ENCODE measurements at regions not wholly inside any gene's neighbourhood (a gene's known extent, or its start where the extent isn't known, plus 50 kb on each side); places are given as distances from the start of the nearest gene placed in this dataset.
"Not testable (repeated sequence)": the region's sequence is repeated elsewhere in the genome, so short reads cannot be mapped to it uniquely, and the experiment has no call there.

GRCh38 chr9:12424243-12424642 lies 268.9 kb upstream of the TYRP1 start:
- Histone ChIP-seq H3K9me3 (no peaks in the 10 kb centered on the region), H3K27ac (no peak overlapping the region), H3K36me3 (no peaks in the 10 kb centered on the region), H3K4me1 (no peaks in the 10 kb centered on the region), H3K4me3 (no peak overlapping the region), H3K27me3 (ENCODE audit: low read depth) (no peaks in the 10 kb centered on the region)
- DNase-seq (no peak), ATAC-seq (no peak)
- TF ChIP-seq CTCF (IDR thresholded peaks at IDR 0.05), result no peak
- intact Hi-C loops (cut with DNase I), result no loop called here

GRCh38 chr9:12425878-12426864 lies 267.0 kb upstream of the TYRP1 start:
- TF ChIP-seq CTCF (IDR thresholded peaks at IDR 0.05), result no peak
- no peaks in the 10 kb centered on the region for H3K9me3 ChIP-seq
- H3K27me3 ChIP-seq (ENCODE audit: low read depth), result no peaks in the 10 kb centered on the region
- ATAC-seq, result peak in 1 of 2 donors; percentile 42
- no peak for DNase-seq
- no peaks in the 10 kb centered on the region for H3K4me1 ChIP-seq
- H3K27ac ChIP-seq, result no peak overlapping the region
- intact Hi-C loops (cut with DNase I), result no loop called here
- H3K4me3 ChIP-seq, result no peak overlapping the region
- H3K36me3 ChIP-seq, result no peaks in the 10 kb centered on the region

- Histone ChIP-seq H3K4me3 (no peak overlapping the region), H3K4me1 (no peaks in the 10 kb centered on the region), H3K27me3 (ENCODE audit: low read depth) (no peaks in the 10 kb centered on the region), H3K36me3 (no peaks in the 10 kb centered on the region), H3K27ac (no peak overlapping the region), H3K9me3 (no peaks in the 10 kb centered on the region)
- intact Hi-C loops (cut with DNase I), result no loop called here
- no peak for TF ChIP-seq CTCF (IDR thresholded peaks at IDR 0.05)
- DNase-seq (no peak), ATAC-seq (no peak)
Observed at GRCh38 chr9:12439267-12439666, 253.9 kb upstream of the TYRP1 start.

GRCh38 chr9:12441080-12441479 lies 252.1 kb upstream of the TYRP1 start:
- H3K27me3 ChIP-seq (ENCODE audit: low read depth); ATAC-seq; intact Hi-C loops (cut with DNase I); H3K27ac ChIP-seq; DNase-seq; H3K4me1 ChIP-seq; H3K4me3 ChIP-seq; H3K9me3 ChIP-seq; H3K36me3 ChIP-seq: not testable (repeated sequence)

DNA sequence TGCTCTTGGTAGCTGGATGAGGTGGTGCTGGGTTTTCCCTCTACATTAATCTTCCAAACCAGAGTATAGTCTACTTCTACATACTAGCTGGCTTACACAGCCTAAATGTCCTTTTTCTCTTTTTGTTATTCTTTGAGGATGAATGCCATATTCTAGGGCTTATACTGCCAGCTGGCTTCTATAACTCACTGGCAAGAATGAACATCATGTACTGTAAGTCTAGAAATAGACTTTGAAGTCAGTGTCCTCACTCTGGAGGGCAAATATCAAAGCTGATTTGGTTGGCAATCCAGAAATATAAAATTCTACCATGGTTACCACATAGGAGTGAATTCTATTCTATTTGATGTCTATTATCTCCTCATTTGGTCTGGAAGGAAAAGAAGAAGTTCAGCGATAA lies 251.7 kb upstream of the TYRP1 start:
- Histone ChIP-seq H3K27ac (no peak overlapping the region), H3K9me3 (no peaks in the 10 kb centered on the region), H3K4me1 (no peaks in the 10 kb centered on the region), H3K27me3 (ENCODE audit: low read depth) (no peaks in the 10 kb centered on the region), H3K4me3 (no peak overlapping the region), H3K36me3 (no peaks in the 10 kb centered on the region)
- TF ChIP-seq CTCF (IDR thresholded peaks at IDR 0.05), result no peak
- ATAC-seq, result no peak
- no peak for DNase-seq
- intact Hi-C loops (cut with DNase I), result no loop called here

DNA sequence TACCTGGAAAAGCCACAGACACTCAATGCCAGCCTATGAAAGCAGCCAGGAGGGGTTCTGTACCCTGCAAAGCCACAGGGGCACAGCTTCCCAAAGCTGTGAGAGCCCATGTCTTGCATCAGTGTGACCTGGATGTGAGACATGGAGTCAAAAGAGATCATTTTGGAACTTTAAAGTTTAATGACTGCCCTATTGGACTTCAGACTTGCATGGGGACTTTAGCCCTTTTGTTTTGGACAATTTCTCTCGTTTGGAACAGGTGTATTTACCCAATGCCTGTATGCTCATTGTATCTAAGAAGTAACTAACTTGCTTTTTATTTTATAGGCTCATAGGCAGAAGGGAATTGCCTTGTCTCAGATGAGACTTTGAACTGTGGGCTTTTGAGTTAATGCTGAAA lies 244.9 kb upstream of the TYRP1 start:
- H3K27me3 ChIP-seq (ENCODE audit: low read depth), result no peaks in the 10 kb centered on the region
- TF ChIP-seq CTCF (IDR thresholded peaks at IDR 0.05), result no peak
- H3K4me1 ChIP-seq, result no peaks in the 10 kb centered on the region
- intact Hi-C loops (cut with DNase I), result no loop called here
- H3K36me3 ChIP-seq, result no peaks in the 10 kb centered on the region
- H3K4me3 ChIP-seq, result no peak overlapping the region
- DNase-seq, result no peak
- no peaks in the 10 kb centered on the region for H3K9me3 ChIP-seq
- no peak overlapping the region for H3K27ac ChIP-seq
- ATAC-seq, result no peak
